K562 (cell line): ENCODE measurements at regions not wholly inside any gene's neighbourhood (a gene's known extent, or its start where the extent isn't known, plus 50 kb on each side); places are given as distances from the start of the nearest gene placed in this dataset.

Experiments used
- ATAC-seq: fragments of 200-7000 bp; cut with Tn5 transposase; 3 replicates; pipeline ENCODE4 v1.9.1; 2020; ENCODE audit warnings: moderate library complexity
- BruUV-seq: library from RNA; stranded (reverse); fragments of 400-500 nt; replicated peaks from 2 replicates; lab custom pipeline; 2021; lab: Mats Ljungman, UMichigan
- CTCF ChIA-PET: fragments of 300-600 bp; formaldehyde crosslinking; extraction: SDS; loops from one replicate; lab custom pipeline; 2021; ENCODE audit warnings: low intra/inter-chr PET ratio; lab: Yijun Ruan, JAX
- POLR2A ChIA-PET: fragments of 300-600, 350-650 bp; sonication (Branson Sonifier 250); formaldehyde crosslinking; extraction: SDS; loops from one replicate; lab custom pipeline; 2021; ENCODE audit warnings: antibody characterized with exemption, inconsistent platforms; lab: Yijun Ruan, JAX
- DNase-seq, 4 experiments: peaks; one replicate each; pipeline versions ENCODE4 v3.0.0 to v3.0.0-alpha.2; 2011 to 2018; ENCODE audit warnings: low spot score in 3 of 4, mixed read lengths in 3 of 4; ENCODE audit errors: extremely low read depth in 1 of 4
- FAIRE-seq: peaks from 2 replicates; lab custom pipeline; 2011; peaks lifted over from hg19 to GRCh38; lab: Jason Lieb, UNC
- H2AFZ ChIP-seq: 2 replicates; pipeline ENCODE4 v1.6.0; 2011; ENCODE audit warnings: low read depth, low read length, control low read depth, inconsistent platforms
- H3K27ac ChIP-seq: fragments of 200-600 bp; 3 replicates; pipeline ENCODE4 v1.8.0; 2011; ENCODE audit warnings: low read depth, mild to moderate bottlenecking, control low read depth, inconsistent platforms, low read length, moderate library complexity, mixed read lengths; ENCODE audit errors: extremely low read depth
- H3K27me3 ChIP-seq, 2 experiments: fragments of 300-600 bp in 1 of 2; 2 replicates in 1 of 2; 3 replicates in 1 of 2; pipeline versions ENCODE4 v1.6.0 to v1.8.0; 2011; ENCODE audit warnings: inconsistent platforms in 2 of 2, low read length in 2 of 2, mild to moderate bottlenecking in 1 of 2, mixed read lengths in 1 of 2, moderate library complexity in 1 of 2; ENCODE audit not compliant: control insufficient read depth in 2 of 2, insufficient read depth in 2 of 2
- H3K36me3 ChIP-seq: fragments of 300-600 bp; 3 replicates; pipeline ENCODE4 v1.8.0; 2011; ENCODE audit warnings: mild to moderate bottlenecking, low read length, inconsistent platforms; ENCODE audit not compliant: control insufficient read depth, insufficient read depth
- H3K4me1 ChIP-seq, 2 experiments: fragments of 200-600 bp in 1 of 2; replicated peaks in 1 of 2; 2 replicates in 1 of 2; 3 replicates in 1 of 2; pipeline versions ENCODE4 v1.5.1 to v1.8.0; 2011; ENCODE audit warnings: inconsistent platforms in 2 of 2, low read length in 2 of 2, mild to moderate bottlenecking in 1 of 2, mixed read lengths in 1 of 2, moderate library complexity in 1 of 2; ENCODE audit not compliant: control insufficient read depth in 2 of 2, insufficient read depth in 2 of 2
- H3K4me2 ChIP-seq: 2 replicates; pipeline ENCODE4 v1.6.1; 2011; ENCODE audit warnings: low read length, control low read depth, inconsistent platforms, mixed read lengths; ENCODE audit not compliant: insufficient read depth
- H3K4me3 ChIP-seq: fragments of 200-600 bp; sonication (generic), shearing (Covaris generic); 2 replicates; pipeline ENCODE4 v1.5.1; 2016; ENCODE audit warnings: control low read depth, inconsistent platforms
- H3K79me2 ChIP-seq: fragments of 200-600 bp; 3 replicates; pipeline ENCODE4 v1.8.0; 2011; ENCODE audit warnings: low read length, inconsistent platforms; ENCODE audit not compliant: control insufficient read depth, insufficient read depth
- H3K9ac ChIP-seq, 2 experiments: 2 replicates each; pipeline versions ENCODE4 v1.6.0 to v1.6.1; 2011; ENCODE audit warnings: low read depth in 2 of 2, low read length in 2 of 2, control low read depth in 1 of 2, inconsistent platforms in 1 of 2, mild to moderate bottlenecking in 1 of 2, mixed read lengths in 1 of 2; ENCODE audit not compliant: insufficient read depth in 1 of 2
- H3K9me1 ChIP-seq: one replicate; pipeline ENCODE4 v1.6.0; 2011; ENCODE audit warnings: inconsistent platforms, mild to moderate bottlenecking, low read length, moderate library complexity; ENCODE audit not compliant: control insufficient read depth, insufficient read depth
- H3K9me3 ChIP-seq: replicated peaks from 2 replicates; pipeline ENCODE4 v1.5.1; 2011; ENCODE audit warnings: low read depth, low read length, inconsistent platforms; ENCODE audit not compliant: control insufficient read depth, insufficient read depth
- H4K20me1 ChIP-seq: replicated peaks from 2 replicates; pipeline ENCODE4 v1.6.1; 2011; ENCODE audit warnings: low read length, inconsistent platforms, mixed read lengths; ENCODE audit not compliant: control insufficient read depth, insufficient read depth
- CHD1 ChIP-seq: fragments of 200-600 bp; sonication (generic); IDR thresholded peaks from one replicate; pipeline ENCODE4 v1.6.1; 2012; ENCODE audit warnings: mild to moderate bottlenecking, moderate library complexity, low read length, inconsistent platforms
- RBM14 ChIP-seq: fragments of 200-400 bp; formaldehyde crosslinking; IDR thresholded peaks from 2 replicates; pipeline ENCODE4 v1.6.1; 2018; ENCODE audit warnings: low read depth, mild to moderate bottlenecking, low read length, moderate library complexity, borderline replicate concordance; ENCODE audit not compliant: insufficient read depth
- SPI1 ChIP-seq: IDR thresholded peaks from 2 replicates; pipeline ENCODE4 v1.6.1; 2011; ENCODE audit warnings: low read depth, low read length, control low read depth, borderline replicate concordance
- TAF9B ChIP-seq: fragments of 450-650 bp; IDR thresholded peaks from 2 replicates; pipeline ENCODE4 v1.6.1; 2018; ENCODE audit warnings: mild to moderate bottlenecking; ENCODE audit not compliant: partially characterized antibody
- WGBS: fragments of 100-300 bp; shearing (Covaris generic); methylation state at CpG from one replicate; pipeline ENCODE4 v1.1.6; 2016; ENCODE audit warnings: low coverage, mixed read lengths; ENCODE audit not compliant: insufficient coverage; ENCODE audit errors: missing lambda C conversion rate; 5-methylcytosine and 5-hydroxymethylcytosine counted together
- in situ Hi-C: fragments of 300-500 bp; cut with MboI; formaldehyde crosslinking; loops from 4 replicates; pipeline ENCODE4 v1.15.0; 2018; ENCODE audit warnings: inconsistent platforms, mixed read lengths
- intact Hi-C: fragments of 100-400 bp; cut with micrococcal nuclease; formaldehyde crosslinking; loops from 2 replicates; pipeline ENCODE4 v1.14.2; 2022
- TF ChIP-seq, protein P1 (sequence below): fragments of 250-450 bp; sonication (Bioruptor Pico); IDR thresholded peaks from 2 replicates; pipeline ENCODE4 v1.5.1; 2021; ENCODE audit warnings: mild to moderate bottlenecking
- TF ChIP-seq, protein P2 (sequence below): fragments of 450-650 bp; IDR thresholded peaks from 2 replicates; pipeline ENCODE4 v1.6.1; 2018; ENCODE audit not compliant: partially characterized antibody
- TF ChIP-seq, protein P3 (sequence below), 2 experiments: fragments of 450-650 bp; IDR thresholded peaks; 2 replicates each; pipeline ENCODE4 v1.6.1; 2016
- TF ChIP-seq, protein P4 (sequence below), 2 experiments: fragments of 150-350 bp in 1 of 2; IDR thresholded peaks; 2 replicates each; pipeline ENCODE4 v1.6.1; 2012 to 2016; ENCODE audit warnings: low read depth in 2 of 2, low read length in 2 of 2, mild to moderate bottlenecking in 1 of 2, moderate library complexity in 1 of 2

DNA sequence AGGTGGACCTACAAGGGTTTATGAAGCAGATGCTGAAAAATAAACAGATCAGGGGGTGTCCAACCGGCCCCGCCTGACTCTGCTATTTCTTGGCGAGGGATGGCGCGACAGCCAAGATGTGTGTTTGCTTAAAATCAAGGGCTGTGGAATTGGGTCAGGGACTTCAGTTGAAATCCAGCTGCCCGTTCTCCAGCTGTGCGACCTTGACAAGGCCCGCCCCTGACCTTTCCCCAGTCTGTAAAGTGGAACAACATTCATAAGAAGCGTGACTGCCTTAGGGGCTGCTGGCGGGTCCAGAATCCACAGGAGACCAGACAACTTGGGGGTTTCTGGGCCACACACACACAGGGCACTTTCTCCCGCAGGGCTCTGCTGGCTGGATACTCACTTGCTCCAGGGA lies 517.5 kb downstream of the PREX1 start:
- Histone ChIP-seq H3K4me3 (no peak overlapping the region), H4K20me1 (no peaks in the 10 kb centered on the region), H3K4me1 (no peaks in the 10 kb centered on the region), H3K9ac (no peak overlapping the region), H3K9me1 (no peaks in the 10 kb centered on the region), H3K36me3 (no peaks in the 10 kb centered on the region), H2AFZ (no peak overlapping the region), H3K27ac (no peak overlapping the region), H3K4me2 (no peak overlapping the region), H3K27me3 (peaks cover 4 to 16% of the 10 kb centered on the region in 2 experiments; a peak in 3 of 5 replicates), H3K79me2 (no peaks in the 10 kb centered on the region), H3K9me3 (no peaks in the 10 kb centered on the region)
- intact Hi-C loops (no loop called here), in situ Hi-C loops (no loop called here)
- BruUV-seq = no TSS peak
- no peak for FAIRE-seq
- CTCF ChIA-PET = no interaction called here
- ATAC-seq = no peak
- no peak for DNase-seq
- POLR2A ChIA-PET = no interaction called here
- 2% methylated on average over 8 of the region's 11 CpGs for WGBS
- TF ChIP-seq SPI1 (no peak), TAF9B (no peak), CHD1 (no peak), RBM14 (no peak)
- TF ChIP-seq, protein P1, sequence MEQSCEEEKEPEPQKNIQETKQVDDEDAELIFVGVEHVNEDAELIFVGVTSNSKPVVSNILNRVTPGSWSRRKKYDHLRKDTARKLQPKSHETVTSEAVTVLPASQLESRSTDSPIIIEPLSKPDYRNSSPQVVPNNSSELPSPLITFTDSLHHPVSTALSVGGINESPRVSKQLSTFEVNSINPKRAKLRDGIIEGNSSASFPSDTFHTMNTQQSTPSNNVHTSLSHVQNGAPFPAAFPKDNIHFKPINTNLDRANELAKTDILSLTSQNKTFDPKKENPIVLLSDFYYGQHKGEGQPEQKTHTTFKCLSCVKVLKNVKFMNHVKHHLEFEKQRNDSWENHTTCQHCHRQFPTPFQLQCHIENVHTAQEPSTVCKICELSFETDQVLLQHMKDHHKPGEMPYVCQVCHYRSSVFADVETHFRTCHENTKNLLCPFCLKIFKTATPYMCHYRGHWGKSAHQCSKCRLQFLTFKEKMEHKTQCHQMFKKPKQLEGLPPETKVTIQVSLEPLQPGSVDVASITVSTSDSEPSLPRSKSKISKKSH = no peak
- TF ChIP-seq, protein P2, sequence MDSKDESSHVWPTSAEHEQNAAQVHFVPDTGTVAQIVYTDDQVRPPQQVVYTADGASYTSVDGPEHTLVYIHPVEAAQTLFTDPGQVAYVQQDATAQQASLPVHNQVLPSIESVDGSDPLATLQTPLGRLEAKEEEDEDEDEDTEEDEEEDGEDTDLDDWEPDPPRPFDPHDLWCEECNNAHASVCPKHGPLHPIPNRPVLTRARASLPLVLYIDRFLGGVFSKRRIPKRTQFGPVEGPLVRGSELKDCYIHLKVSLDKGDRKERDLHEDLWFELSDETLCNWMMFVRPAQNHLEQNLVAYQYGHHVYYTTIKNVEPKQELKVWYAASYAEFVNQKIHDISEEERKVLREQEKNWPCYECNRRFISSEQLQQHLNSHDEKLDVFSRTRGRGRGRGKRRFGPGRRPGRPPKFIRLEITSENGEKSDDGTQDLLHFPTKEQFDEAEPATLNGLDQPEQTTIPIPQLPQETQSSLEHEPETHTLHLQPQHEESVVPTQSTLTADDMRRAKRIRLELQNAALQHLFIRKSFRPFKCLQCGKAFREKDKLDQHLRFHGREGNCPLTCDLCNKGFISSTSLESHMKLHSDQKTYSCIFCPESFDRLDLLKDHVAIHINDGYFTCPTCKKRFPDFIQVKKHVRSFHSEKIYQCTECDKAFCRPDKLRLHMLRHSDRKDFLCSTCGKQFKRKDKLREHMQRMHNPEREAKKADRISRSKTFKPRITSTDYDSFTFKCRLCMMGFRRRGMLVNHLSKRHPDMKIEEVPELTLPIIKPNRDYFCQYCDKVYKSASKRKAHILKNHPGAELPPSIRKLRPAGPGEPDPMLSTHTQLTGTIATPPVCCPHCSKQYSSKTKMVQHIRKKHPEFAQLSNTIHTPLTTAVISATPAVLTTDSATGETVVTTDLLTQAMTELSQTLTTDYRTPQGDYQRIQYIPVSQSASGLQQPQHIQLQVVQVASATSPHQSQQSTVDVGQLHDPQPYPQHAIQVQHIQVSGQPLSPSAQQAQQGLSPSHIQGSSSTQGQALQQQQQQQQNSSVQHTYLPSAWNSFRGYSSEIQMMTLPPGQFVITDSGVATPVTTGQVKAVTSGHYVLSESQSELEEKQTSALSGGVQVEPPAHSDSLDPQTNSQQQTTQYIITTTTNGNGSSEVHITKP = no peak
- TF ChIP-seq, protein P3, sequence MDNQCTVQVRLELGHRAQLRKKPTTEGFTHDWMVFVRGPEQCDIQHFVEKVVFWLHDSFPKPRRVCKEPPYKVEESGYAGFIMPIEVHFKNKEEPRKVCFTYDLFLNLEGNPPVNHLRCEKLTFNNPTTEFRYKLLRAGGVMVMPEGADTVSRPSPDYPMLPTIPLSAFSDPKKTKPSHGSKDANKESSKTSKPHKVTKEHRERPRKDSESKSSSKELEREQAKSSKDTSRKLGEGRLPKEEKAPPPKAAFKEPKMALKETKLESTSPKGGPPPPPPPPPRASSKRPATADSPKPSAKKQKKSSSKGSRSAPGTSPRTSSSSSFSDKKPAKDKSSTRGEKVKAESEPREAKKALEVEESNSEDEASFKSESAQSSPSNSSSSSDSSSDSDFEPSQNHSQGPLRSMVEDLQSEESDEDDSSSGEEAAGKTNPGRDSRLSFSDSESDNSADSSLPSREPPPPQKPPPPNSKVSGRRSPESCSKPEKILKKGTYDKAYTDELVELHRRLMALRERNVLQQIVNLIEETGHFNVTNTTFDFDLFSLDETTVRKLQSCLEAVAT (IDR thresholded peaks at IDR 0.05) = no peak
- TF ChIP-seq, protein P4, sequence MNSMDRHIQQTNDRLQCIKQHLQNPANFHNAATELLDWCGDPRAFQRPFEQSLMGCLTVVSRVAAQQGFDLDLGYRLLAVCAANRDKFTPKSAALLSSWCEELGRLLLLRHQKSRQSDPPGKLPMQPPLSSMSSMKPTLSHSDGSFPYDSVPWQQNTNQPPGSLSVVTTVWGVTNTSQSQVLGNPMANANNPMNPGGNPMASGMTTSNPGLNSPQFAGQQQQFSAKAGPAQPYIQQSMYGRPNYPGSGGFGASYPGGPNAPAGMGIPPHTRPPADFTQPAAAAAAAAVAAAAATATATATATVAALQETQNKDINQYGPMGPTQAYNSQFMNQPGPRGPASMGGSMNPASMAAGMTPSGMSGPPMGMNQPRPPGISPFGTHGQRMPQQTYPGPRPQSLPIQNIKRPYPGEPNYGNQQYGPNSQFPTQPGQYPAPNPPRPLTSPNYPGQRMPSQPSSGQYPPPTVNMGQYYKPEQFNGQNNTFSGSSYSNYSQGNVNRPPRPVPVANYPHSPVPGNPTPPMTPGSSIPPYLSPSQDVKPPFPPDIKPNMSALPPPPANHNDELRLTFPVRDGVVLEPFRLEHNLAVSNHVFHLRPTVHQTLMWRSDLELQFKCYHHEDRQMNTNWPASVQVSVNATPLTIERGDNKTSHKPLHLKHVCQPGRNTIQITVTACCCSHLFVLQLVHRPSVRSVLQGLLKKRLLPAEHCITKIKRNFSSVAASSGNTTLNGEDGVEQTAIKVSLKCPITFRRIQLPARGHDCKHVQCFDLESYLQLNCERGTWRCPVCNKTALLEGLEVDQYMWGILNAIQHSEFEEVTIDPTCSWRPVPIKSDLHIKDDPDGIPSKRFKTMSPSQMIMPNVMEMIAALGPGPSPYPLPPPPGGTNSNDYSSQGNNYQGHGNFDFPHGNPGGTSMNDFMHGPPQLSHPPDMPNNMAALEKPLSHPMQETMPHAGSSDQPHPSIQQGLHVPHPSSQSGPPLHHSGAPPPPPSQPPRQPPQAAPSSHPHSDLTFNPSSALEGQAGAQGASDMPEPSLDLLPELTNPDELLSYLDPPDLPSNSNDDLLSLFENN (IDR thresholded peaks at IDR 0.05; ENCODE audit: low read depth in 2 of 2, low read length in 2 of 2) = no peak
